ENCODE measurements at regions not wholly inside any gene's neighbourhood (a gene's known extent, or its start where the extent isn't known, plus 50 kb on each side); places are given as distances from the start of the nearest gene placed in this dataset.

DNA sequence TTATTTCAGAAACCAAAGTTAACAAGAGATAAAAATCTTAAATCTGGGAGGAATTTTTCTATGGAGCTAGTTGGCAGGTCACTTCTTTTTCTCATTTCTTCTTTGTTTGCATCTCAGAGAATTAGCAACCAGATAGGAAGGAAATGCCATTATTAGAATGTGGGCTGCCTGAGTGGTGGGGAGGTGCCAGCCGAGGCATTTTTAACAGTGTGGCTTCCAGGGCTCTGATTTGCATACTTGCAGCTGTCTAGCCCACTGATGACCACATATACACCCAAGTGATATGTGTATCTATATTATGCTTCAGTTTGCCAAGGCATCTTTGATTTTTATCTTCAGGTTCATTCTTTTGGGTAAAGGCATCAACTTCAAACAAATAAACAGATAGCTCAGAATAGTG, 206.7 kb downstream of the CLIC5 start:
- no peaks in the 10 kb centered on the region for H3K27me3 ChIP-seq (ENCODE audit: control insufficient read depth in 1 of 2, insufficient read depth in 2 of 2, low read length in 2 of 2)
- no peak overlapping the region for H3K27ac ChIP-seq (ENCODE audit: low read depth, low read length)
- H3K9me3 ChIP-seq (ENCODE audit: low read length): no peaks in the 10 kb centered on the region
- H3K4me1 ChIP-seq (ENCODE audit: insufficient read depth, low read length): no peaks in the 10 kb centered on the region
- H3K36me3 ChIP-seq (ENCODE audit: insufficient read depth, low read length): no peaks in the 10 kb centered on the region
- no peak overlapping the region for H3K9ac ChIP-seq (ENCODE audit: low read length)
- H3K4me3 ChIP-seq (ENCODE audit: low read depth in 1 of 2, low read length in 2 of 2): no peak overlapping the region

DNA sequence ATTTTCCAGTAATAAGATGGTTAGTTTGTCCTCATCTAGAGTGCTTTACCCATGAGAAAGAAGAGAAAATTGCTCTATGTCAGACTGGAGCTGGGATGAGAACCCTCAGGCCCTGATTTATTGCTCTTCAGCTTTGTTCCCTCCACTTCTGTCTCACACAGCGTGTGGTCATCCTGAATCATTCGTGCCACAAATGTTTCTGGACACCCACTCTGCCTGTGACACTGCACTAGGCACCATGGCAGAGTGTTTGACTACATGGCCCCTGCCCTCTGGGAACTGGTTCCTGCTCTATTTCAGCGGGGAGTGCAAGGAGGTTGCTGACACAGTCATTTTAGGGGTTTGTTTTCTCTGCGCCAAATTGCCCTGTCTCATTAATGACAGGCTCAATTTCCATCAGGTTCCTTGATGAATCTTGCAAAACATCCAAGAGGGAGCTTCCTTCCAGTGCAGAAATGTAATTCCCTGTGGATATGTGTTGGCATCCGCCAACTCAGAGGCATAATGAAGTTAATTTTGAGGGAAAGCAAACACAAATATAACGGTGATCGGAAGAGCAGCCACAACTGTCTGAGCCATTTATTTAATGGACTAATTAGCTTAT, 207.5 kb downstream of the CLIC5 start:
- Histone ChIP-seq H3K9ac (ENCODE audit: low read length) (no peak overlapping the region), H3K36me3 (ENCODE audit: insufficient read depth, low read length) (no peaks in the 10 kb centered on the region), H3K9me3 (ENCODE audit: low read length) (no peaks in the 10 kb centered on the region), H3K27ac (ENCODE audit: low read depth, low read length) (no peak overlapping the region), H3K4me3 (ENCODE audit: low read depth in 1 of 2, low read length in 2 of 2) (no peak overlapping the region), H3K27me3 (ENCODE audit: control insufficient read depth in 1 of 2, insufficient read depth in 2 of 2, low read length in 2 of 2) (no peaks in the 10 kb centered on the region), H3K4me1 (ENCODE audit: insufficient read depth, low read length) (no peaks in the 10 kb centered on the region)

DNA sequence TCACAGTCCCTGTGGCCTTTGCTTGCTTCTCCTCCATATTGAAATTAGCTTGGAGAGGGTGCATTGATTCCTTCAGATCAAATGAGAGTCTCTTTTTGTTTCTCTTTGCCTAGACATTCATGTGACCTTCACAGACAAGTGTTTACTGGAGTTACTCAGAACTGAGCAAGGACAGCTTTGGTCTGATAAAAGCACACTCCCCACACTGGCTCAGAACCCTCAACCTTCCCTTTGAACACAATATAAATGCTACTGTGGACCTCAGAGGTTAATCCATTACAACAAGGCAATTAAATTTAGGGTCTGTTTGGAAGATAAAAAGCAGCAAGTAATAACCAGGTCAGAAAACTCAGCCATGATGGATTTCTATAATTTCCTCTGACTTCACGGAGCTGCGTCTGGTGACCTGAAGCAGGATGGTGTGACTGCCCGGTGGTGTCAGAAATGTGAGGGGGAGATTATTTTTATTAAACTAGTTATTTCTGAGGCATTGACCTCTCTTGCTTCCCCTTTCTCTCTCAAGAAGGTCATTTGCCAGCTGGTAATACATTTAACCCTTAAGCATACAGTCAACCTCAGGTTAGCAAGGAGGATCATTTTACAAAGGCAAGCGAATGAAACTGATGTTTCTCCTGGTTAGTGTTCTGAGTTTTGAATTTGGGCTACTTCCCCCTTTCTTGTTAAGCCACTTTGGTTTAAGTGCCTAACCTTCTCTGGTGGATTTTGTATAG, 208.2 kb downstream of the CLIC5 start:
- Histone ChIP-seq H3K4me1 (ENCODE audit: insufficient read depth, low read length) (no peaks in the 10 kb centered on the region), H3K4me3 (ENCODE audit: low read depth in 1 of 2, low read length in 2 of 2) (no peak overlapping the region), H3K27me3 (ENCODE audit: control insufficient read depth in 1 of 2, insufficient read depth in 2 of 2, low read length in 2 of 2) (no peaks in the 10 kb centered on the region), H3K9me3 (ENCODE audit: low read length) (no peaks in the 10 kb centered on the region), H3K9ac (ENCODE audit: low read length) (no peak overlapping the region), H3K27ac (ENCODE audit: low read depth, low read length) (no peak overlapping the region), H3K36me3 (ENCODE audit: insufficient read depth, low read length) (no peaks in the 10 kb centered on the region)

DNA sequence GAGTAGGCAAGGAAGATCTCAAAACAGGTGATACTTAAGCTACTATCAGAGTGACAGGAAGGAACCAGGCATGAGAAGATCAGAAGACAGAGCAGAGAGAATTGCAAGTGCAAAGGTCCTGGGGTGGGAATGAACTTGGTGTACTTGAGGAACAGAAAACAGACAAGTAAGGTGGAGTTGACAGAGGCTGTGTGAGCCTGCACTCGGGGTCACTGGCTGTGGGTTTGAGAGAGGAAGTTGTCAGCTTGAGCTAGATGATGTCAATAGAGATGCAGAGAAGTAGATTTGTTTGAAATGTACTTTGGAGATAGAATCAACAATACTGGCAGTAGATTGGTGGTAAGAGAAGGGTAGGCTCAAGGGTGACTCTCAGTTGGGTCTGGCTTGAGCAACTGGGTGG, 209.5 kb downstream of the CLIC5 start:
- Histone ChIP-seq H3K9me3 (ENCODE audit: low read length) (no peaks in the 10 kb centered on the region), H3K4me3 (ENCODE audit: low read depth in 1 of 2, low read length in 2 of 2) (no peak overlapping the region), H3K27ac (ENCODE audit: low read depth, low read length) (no peak overlapping the region), H3K4me1 (ENCODE audit: insufficient read depth, low read length) (no peaks in the 10 kb centered on the region), H3K9ac (ENCODE audit: low read length) (no peak overlapping the region), H3K27me3 (ENCODE audit: control insufficient read depth in 1 of 2, insufficient read depth in 2 of 2, low read length in 2 of 2) (no peaks in the 10 kb centered on the region), H3K36me3 (ENCODE audit: insufficient read depth, low read length) (no peaks in the 10 kb centered on the region)

DNA sequence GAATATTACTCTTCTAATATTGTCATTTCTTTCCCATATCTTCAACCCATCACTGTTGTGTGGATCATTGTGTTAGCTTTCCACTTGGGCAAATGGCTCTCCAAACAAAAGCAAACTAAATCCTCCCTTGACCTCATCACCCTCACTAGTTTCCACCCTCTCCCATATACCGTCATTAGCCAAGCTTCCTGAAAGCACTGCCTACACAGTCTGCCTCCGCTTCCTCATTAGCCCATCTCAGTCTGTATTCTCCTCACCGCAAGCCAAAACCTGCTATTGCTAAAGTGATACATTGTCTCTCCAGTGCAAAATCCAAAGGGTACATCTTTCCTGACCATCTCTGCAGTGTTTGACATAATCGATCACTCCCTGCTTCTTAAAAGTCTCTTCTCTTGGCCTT, 212.6 kb downstream of the CLIC5 start:
- Histone ChIP-seq H3K4me1 (ENCODE audit: insufficient read depth, low read length) (no peaks in the 10 kb centered on the region), H3K9me3 (ENCODE audit: low read length) (no peaks in the 10 kb centered on the region), H3K4me3 (ENCODE audit: low read depth in 1 of 2, low read length in 2 of 2) (no peak overlapping the region), H3K36me3 (ENCODE audit: insufficient read depth, low read length) (no peaks in the 10 kb centered on the region), H3K27ac (ENCODE audit: low read depth, low read length) (no peak overlapping the region), H3K27me3 (ENCODE audit: control insufficient read depth in 1 of 2, insufficient read depth in 2 of 2, low read length in 2 of 2) (no peaks in the 10 kb centered on the region), H3K9ac (ENCODE audit: low read length) (no peak overlapping the region)

DNA sequence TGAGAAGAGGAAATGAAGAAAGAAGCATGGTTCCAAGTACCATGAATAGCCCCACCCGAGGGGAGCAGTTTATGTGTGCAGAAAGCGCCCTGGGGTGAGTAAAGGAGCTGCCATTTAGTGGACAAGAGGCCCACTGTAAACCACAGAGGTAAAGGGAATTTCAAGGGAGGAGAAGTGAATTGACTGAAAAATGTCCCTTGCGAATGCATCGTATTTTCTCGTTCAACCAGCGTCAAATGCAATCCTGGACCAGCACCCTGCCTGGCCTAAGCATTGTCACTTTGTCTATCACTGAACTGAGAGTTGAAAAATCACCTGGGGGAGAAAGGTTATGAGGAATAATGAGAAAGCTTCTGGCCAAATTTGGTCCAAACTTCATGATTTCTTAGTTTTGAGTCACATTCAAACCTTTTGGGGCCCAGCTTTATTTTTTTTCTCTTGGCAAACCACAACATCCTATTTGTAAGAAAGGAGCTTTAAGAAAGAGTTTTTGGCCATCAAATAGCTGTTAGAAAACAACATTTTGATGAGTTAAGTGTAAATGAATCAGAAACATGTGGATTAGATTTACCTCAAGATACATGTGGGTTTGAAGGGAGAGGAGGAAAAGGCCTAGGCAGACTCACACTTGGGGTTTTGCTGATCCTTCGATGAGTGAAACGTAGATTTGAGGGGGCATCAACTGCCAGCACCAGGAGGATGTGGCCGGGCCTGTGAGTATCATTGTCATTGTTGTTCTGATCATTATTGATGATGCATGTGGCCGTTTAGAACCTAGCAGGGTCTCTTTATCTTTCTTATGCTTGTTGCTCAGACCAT, 214.0 kb downstream of the CLIC5 start:
- H3K4me1 ChIP-seq (ENCODE audit: insufficient read depth, low read length): no peaks in the 10 kb centered on the region
- no peaks in the 10 kb centered on the region for H3K36me3 ChIP-seq (ENCODE audit: insufficient read depth, low read length)
- H3K4me3 ChIP-seq (ENCODE audit: low read depth in 1 of 2, low read length in 2 of 2): no peak overlapping the region
- no peaks in the 10 kb centered on the region for H3K27me3 ChIP-seq (ENCODE audit: control insufficient read depth in 1 of 2, insufficient read depth in 2 of 2, low read length in 2 of 2)
- no peak overlapping the region for H3K9ac ChIP-seq (ENCODE audit: low read length)
- no peaks in the 10 kb centered on the region for H3K9me3 ChIP-seq (ENCODE audit: low read length)
- H3K27ac ChIP-seq (ENCODE audit: low read depth, low read length): no peak overlapping the region

DNA sequence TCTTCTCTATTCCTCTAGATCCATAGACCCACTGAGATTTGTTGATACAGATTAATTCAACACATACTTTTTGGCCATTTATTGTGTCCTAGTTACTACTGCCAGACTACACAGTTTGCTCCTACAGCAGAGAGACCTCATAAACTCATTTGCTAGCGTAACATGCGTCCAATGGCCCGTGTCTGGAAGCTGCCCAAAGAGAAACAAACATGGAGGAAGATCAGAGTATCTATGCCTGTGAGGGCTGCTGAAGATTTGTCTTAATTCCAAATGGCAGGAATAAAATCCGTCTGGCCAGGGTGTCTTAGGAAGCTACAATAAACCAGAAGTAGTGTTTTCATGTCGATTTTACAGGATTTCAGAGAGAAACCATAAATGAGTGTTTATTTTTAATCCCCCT, 214.7 kb downstream of the CLIC5 start:
- no peak overlapping the region for H3K4me3 ChIP-seq (ENCODE audit: low read depth in 1 of 2, low read length in 2 of 2)
- H3K9me3 ChIP-seq (ENCODE audit: low read length): no peaks in the 10 kb centered on the region
- no peaks in the 10 kb centered on the region for H3K4me1 ChIP-seq (ENCODE audit: insufficient read depth, low read length)
- H3K27me3 ChIP-seq (ENCODE audit: control insufficient read depth in 1 of 2, insufficient read depth in 2 of 2, low read length in 2 of 2): no peaks in the 10 kb centered on the region
- no peaks in the 10 kb centered on the region for H3K36me3 ChIP-seq (ENCODE audit: insufficient read depth, low read length)
- H3K27ac ChIP-seq (ENCODE audit: low read depth, low read length): no peak overlapping the region
- H3K9ac ChIP-seq (ENCODE audit: low read length): no peak overlapping the region

DNA sequence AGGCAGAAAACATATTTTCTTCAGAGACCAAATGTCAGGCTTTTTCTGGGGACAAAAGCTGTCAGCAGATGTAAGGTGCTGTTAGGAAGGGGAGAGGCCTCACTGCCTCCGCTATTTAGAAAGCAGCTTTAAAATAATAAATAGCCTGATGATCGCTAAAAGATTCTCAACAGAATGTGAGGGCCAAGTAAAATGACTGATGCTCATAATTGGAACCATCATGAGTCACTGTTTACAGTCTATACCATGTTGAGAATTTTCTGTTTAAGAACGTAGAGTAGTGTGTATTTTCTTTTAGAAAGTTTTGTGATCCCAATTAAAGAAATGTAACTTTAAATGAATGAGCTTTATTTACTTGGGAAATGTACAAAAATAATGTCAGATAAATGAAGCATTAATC, 220.0 kb downstream of the CLIC5 start:
- H3K9ac ChIP-seq (ENCODE audit: low read length): no peak overlapping the region
- peaks cover 5% of the 10 kb centered on the region for H3K4me1 ChIP-seq (ENCODE audit: insufficient read depth, low read length)
- no peaks in the 10 kb centered on the region for H3K9me3 ChIP-seq (ENCODE audit: low read length)

DNA sequence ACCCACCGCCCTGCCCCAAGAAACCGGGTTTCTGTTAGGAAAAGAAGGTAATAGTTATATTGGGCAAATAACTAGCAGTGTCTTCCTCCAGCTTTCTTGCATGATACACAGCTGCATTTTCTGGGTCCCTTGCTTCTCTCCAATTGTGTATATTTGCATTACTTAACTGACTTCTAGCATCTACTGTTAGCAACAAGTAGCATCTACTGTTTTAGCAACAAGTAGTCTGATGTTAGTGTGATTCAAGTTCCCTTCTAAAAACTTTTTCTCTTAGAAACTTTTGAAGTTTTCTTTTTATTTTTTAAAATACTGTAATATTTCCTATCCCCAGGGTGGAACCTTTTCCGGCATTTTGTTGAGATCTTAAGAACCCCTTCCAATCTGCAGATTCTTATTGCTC, 221.2 kb downstream of the CLIC5 start:
- Histone ChIP-seq H3K4me1 (ENCODE audit: insufficient read depth, low read length) (peaks cover 5% of the 10 kb centered on the region), H3K9ac (ENCODE audit: low read length) (no peak overlapping the region), H3K9me3 (ENCODE audit: low read length) (no peaks in the 10 kb centered on the region), H3K27me3 (ENCODE audit: control insufficient read depth in 1 of 2, insufficient read depth in 2 of 2, low read length in 2 of 2) (no peaks in the 10 kb centered on the region), H3K36me3 (ENCODE audit: insufficient read depth, low read length) (no peaks in the 10 kb centered on the region), H3K4me3 (ENCODE audit: low read depth in 1 of 2, low read length in 2 of 2) (no peak overlapping the region), H3K27ac (ENCODE audit: low read depth, low read length) (no peak overlapping the region)

More for the DNA sequence above, 220.0 kb downstream of the CLIC5 start:
- Histone ChIP-seq H3K27ac (ENCODE audit: low read depth, low read length) (no peak overlapping the region), H3K4me3 (ENCODE audit: low read depth in 1 of 2, low read length in 2 of 2) (no peak overlapping the region), H3K36me3 (ENCODE audit: insufficient read depth, low read length) (no peaks in the 10 kb centered on the region), H3K27me3 (ENCODE audit: control insufficient read depth in 1 of 2, insufficient read depth in 2 of 2, low read length in 2 of 2) (no peaks in the 10 kb centered on the region)

DNA sequence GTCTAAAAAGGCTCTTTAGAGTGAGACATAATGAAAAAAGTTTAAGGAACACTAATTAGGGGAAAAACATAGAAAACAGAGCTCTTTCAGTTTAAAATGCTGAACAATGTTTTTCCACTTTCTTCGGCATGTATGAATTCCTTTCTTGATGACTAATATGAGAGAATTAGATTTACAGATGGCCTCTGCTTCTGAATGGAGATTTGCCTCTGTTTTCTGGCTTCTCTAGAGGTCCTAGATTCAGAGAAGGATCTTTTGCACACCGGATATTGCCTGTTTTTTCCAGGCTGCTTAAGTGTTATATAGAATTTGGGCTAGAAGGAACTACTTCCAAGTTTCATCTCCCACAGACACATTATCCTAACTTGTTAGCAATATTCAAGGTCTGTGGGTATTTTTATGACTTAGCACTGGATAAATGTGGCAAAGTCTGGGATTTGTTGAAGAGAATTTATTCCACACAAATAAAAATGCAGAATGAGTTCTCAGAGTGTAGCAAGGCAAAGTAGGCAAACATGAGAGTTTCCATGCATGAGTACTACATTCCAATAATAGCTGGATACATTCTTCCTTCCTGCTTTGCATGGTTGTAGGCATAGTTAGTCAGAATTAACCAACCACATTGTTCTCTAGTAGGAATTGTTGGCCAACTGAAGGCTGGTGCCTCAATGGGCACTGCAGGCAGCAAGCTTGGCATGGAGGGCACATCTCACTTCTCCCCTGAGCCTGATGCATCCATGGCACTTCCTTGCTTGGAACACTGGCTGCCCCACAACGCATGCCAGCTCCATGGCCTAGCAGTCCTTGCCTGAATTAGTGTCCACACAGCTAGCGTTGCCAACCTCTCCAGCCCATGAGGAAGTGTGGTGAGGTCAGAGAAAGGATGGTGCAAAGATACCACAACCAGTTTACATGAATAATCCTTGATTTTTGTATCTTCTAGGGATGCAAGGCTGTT, 224.2 kb downstream of the CLIC5 start:
- Histone ChIP-seq H3K27ac (ENCODE audit: low read depth, low read length) (no peak overlapping the region), H3K4me3 (ENCODE audit: low read depth in 1 of 2, low read length in 2 of 2) (no peak overlapping the region), H3K36me3 (ENCODE audit: insufficient read depth, low read length) (no peaks in the 10 kb centered on the region), H3K4me1 (ENCODE audit: insufficient read depth, low read length) (peaks cover 5% of the 10 kb centered on the region), H3K27me3 (ENCODE audit: control insufficient read depth in 1 of 2, insufficient read depth in 2 of 2, low read length in 2 of 2) (no peaks in the 10 kb centered on the region), H3K9ac (ENCODE audit: low read length) (no peak overlapping the region), H3K9me3 (ENCODE audit: low read length) (no peaks in the 10 kb centered on the region)

DNA sequence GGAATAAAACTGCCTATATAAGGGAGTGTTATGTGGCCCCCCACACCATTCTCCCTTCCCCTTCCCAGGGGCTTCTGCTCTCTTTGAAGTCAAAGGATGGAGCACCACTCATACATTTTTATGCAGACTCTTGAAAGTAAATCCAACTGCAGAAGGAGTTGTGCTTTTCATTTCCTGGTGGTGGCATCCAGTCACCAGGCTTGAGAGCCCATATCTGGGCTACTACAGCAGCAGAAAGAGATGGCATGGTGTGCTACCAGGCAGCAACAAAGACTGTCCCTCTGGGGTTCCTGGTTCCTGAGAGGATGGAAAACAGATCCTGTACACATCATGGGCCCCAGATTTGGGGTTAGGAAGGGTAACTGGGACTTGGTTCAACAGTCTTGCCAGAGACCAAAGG, 226.4 kb downstream of the CLIC5 start:
- Histone ChIP-seq H3K4me1 (ENCODE audit: insufficient read depth, low read length) (peaks cover 5% of the 10 kb centered on the region), H3K9ac (ENCODE audit: low read length) (no peak overlapping the region), H3K27me3 (ENCODE audit: control insufficient read depth in 1 of 2, insufficient read depth in 2 of 2, low read length in 2 of 2) (no peaks in the 10 kb centered on the region), H3K36me3 (ENCODE audit: insufficient read depth, low read length) (no peaks in the 10 kb centered on the region), H3K9me3 (ENCODE audit: low read length) (no peaks in the 10 kb centered on the region), H3K27ac (ENCODE audit: low read depth, low read length) (no peak overlapping the region), H3K4me3 (ENCODE audit: low read depth in 1 of 2, low read length in 2 of 2) (no peak overlapping the region)

All from muscle layer of colon (tissue), 2 donors.